Occipital lobe (tissue), 1 donor: ENCODE measurements at regions not wholly inside any gene's neighbourhood (a gene's known extent, or its start where the extent isn't known, plus 50 kb on each side); places are given as distances from the start of the nearest gene placed in this dataset.

Source experiments
- DNase-seq: peaks from one replicate; lab custom pipeline; 2025; lab: John Stamatoyannopoulos, UW

DNA sequence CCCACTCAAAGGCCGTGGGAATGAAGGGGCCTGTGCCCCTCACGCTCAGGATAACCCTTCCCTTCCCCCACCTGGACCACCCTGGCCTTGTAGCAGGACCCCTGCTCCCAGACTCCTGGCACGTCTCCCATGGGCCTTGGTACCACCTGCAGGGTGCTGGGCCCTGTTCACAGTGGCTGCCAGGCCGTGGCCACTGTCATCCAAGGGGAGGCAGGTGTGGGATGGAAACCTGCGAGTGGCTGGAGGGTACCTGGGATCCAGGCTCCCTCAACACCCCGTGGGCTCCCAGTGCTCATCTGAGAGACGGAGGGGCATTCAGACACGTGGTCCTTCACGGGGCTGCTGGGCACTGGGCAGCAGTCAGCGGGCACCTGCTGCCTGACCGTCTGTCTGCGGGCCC is 75.6 kb upstream of the CIBAR2 start:
- DNase-seq: no peak

DNA sequence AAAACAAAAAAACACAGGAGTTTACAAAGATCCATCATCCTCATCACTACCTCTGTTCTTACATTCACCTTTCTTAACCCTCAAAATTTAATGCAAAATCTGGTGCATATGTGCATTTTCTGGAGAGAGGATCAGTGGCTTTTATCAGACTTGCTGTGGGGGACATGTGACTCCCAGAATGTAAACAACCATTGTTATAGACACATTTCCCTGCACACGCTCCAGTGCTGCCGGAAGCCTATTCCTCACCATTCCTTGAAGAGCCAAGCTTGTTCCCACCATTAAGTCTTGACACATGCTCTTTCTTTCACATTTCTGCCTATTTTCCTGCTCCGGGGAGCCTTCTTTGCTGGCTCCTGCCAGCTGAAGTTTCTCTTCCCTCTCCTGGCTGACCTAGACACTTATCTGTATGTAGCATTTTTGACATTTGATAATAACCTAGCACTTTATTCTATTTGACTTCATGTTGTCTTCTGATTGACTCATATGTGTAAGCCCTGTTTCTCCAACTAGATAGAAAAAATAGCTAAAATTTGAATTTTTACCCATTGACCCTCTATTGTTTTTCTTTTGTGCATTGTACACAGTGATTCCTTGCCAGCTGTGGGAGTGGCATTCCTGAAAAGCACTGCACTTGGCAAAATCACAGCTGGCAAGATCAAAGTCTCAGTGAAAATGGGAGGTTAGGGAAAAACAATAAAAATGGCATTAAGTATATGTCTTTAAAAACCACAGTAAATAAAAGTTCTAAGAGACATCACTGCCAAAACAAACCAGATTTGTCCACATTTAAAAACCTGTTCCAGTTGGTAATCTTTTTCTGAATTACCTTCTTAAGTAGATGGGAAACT is 76.8 kb upstream of the CIBAR2 start:
- no peak for DNase-seq

DNA sequence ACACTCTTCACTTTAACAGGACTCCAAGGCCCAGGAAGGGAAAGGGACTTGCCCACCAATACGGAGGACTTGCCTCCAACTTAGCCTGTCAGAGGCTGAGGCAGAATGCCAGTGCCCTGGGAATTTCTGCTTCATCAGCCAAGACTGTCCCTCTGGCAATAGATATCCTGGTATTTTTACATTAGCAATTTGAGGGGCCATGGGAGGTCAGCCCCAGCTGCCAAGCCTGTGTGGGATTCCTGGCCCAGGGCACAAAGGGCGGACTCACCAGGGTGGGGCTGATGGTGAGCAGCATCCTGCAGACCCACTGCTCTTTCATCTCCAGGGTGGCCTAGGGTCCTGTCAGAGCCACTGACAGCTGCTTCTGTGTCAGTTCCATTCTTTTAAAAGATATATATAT is 78.3 kb upstream of the CIBAR2 start:
- DNase-seq: no peak

DNA sequence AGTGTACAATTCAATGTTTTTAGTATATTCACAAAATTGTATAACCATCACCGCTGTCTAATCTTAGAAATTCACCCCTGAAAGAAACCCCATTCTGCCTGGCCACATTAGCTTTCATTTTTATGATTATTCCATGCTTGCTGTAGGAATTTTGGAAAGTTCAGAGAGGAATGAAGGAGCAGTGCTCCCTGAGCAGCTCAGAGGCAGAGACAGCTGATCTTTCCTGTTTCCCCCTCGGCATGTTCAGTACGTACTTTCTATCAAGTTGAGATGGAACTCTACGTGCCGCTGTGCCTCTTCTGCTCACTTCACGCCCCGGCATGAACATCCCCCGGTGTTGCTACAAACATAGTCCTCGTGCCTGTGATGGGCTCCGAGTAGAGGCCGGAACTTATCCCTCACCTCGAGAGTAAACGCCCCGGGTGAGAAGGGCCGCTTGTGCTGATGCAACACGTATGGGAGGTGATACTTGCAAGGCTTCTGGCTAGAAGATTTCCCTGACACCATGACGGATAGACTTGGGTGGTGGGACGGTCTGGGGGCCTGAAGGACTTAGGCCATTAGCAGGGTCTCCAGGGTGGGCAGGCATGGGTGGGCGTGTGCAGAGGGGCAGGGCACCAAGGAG is 79.2 kb upstream of the CIBAR2 start:
- no peak for DNase-seq

DNA sequence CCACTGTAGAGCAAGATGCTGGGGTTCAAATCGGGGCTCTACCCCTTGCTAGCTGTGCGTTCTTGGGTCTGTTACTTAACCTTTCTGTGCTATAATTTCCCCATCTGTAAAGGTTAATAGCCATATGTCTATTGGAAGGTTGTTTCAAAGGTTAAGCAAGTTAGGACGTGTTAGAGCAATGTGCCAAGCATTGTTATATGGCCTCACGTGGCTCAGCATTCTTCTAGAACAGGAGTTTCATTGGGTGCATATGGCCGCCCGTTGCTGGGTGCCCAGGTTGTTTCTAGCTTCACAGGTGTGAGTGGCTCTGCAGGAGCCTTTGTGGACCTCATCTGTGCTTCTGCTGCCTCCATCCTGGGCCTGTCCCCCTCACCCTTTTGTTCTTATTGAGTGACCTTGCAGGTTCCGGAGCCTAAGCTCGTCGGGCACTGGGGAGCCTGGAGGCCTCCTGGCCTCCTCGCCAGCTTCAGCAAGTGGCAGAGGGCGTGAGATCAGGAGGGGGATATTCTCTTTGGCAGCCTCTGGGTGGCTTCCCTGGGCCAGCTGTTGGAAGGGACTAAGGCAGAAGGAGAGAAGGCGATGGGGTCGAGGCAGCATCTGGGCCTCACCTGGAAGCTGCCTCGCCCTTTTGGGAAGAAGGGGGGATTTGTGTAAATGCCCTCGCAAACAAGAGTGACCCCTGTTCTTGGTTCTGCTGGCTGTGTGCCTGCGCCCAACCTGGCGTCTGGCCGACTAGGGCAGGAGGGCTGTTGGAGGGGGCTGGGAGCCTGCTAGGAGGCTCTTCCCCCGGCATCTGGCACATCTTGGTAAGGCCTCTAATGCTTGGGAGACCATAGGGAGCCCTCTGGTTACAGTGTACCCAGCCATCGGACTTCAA is 80.2 kb upstream of the CIBAR2 start:
- no peak for DNase-seq

DNA sequence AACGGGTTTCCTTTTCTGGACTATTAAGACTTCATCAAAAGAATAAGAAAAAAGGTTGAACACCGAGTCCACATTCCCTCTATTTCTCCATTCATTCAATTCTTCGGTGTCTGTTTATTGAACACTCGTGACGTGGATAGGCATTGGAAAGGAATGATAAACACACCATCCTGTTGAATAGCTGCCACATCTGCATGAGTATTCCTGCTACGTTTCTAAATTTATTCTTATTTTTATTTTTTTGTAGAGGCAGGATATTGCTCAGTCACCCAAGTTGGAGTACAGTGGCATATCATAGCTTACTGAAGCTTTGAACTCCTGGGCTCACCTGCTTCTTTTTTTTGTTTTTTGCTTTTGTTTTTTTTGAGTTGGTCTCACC is 80.8 kb upstream of the CIBAR2 start:
- DNase-seq: no peak

DNA sequence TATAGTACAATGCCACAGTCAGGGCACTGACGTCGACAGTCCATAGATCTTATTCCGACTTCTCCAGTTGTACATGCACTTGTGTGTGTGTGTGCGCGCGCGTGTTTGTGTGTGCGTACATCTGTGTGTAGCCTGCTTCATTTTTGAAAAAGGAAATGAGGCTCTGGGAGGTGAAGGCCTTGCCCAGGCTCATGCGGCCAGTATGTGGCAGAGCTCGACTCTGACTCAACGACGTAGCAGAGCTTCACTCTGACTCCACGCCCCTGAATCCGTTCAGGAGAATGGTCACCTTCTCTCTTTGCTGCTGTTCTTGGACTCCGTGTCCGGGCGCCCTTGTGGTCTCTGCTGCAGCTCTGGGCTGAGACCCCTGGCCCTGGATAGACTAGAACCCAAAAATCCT is 81.6 kb upstream of the CIBAR2 start:
- DNase-seq: no peak

DNA sequence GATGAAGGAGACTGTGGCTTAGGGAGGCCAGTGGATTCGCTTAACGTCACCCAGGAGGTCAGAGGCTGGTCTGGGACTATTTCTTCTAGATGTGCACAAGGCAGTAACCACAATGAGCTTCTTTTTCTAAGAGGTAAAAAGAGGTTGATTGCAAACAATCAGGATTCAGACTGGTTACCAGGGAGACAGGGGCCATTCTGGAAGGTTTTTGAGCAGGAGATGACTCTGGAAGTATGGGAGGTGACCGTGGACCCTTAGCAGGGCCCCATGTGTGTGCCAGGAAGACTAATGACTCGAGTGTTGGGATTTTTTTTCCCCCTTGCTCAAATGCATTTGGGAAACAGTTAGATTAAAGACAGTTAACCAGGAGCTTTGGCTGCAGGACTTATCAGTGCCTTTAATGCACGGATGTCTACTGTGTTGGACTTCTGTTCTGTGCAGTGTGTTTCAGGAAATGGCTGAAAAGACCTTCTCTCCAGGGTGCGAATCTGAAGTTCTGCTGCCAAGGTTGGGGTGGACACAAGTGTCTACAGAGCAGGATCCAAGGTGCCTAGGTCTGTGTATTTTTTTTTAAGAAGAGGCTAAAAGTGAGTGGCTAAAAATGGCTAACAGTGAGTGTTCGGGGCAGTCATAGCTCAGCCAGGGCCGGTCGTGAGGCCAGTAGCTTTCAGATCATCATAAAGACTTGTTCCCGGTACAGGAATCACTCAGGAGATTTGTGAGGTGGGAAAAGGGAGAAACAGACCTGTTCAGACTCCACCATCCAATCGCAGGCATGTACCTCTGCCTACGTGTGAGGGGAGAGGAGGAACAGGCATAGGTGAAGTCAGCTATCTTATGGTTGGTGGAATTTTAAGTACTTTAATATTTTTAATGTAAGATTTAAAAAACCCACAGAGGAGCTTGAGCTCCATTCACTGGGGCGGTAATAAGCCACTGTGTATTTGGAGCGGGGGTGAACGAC is 82.3 kb upstream of the CIBAR2 start:
- DNase-seq: no peak

DNA sequence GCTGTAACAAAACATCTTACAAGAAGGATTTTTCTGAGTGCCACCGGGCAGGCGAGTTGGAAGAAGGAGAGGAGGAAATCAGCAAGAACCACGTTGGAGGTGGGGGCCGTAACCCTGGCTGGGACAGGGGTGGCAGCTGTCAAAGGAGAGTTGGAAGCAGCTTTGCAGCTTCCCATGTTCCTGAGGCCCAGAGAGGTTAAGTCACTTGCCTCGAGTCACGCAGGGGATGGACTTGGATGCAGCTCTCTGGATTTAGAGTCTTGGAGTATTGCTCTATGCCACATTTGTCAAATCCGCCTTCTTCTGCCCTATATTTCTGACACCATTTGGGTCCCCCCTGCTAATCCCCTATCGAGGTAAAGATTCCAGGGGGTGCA is 83.0 kb upstream of the CIBAR2 start:
- no peak for DNase-seq

DNA sequence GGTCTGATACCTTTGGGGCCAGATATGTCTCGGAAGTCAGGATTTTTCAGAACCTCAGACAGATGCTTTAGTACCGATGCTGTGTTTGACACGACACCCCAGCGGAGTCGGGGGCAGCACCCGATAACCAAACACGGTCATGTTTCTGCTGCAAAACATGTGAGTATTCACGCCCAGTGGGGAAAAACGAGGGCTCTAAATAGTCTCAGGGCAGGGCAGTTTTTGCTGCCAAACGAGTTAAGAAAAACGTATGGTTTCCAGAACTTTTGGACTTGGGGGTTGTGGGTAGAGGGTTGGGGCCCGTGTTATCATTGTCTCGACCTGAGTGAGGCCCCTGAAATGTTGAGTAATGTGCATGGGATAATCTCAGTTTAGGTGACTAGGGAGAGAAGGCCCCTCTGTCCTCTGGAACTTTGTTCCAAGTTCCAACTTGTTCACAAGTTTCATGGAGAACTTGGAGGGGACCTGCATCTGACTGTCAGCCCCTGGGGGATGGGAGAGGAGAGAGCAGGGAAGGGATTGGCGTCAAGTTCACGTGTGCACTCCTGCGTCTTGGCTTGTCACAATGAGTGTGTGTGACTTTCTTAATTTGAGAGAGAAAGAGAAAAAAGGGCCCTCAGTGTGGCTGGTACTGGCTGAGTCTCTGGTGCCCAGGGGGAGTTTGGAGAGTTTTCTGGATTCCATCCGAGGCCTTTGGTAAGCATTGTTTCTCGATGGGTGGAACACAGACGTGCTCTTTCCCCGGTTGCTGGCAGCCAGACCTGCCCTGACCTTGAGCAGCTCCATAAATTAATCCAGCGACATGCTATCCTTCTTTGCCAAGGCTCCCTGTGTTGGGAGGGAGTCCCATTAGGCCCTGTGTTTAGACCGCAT is 83.9 kb upstream of the CIBAR2 start:
- no peak for DNase-seq

DNA sequence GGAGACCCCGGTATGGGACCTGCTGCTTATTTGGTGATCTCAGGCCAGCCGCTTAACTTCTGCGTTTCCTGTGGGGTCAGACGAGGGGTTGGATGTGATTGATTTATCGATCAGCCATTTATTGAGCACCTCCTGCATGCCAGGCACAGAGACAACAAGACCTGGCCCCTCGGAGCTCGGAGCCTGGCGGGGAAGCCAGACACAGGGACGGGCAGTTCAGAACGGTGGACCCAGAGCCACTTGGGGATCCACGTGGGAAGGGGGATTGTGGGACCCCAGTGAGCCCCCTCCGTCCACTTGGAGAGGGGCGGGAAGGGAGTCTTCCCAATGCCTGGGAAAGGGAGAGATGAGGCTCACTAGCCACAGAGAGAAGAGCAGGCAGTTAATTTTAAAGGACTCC is 84.7 kb upstream of the CIBAR2 start:
- no peak for DNase-seq

DNA sequence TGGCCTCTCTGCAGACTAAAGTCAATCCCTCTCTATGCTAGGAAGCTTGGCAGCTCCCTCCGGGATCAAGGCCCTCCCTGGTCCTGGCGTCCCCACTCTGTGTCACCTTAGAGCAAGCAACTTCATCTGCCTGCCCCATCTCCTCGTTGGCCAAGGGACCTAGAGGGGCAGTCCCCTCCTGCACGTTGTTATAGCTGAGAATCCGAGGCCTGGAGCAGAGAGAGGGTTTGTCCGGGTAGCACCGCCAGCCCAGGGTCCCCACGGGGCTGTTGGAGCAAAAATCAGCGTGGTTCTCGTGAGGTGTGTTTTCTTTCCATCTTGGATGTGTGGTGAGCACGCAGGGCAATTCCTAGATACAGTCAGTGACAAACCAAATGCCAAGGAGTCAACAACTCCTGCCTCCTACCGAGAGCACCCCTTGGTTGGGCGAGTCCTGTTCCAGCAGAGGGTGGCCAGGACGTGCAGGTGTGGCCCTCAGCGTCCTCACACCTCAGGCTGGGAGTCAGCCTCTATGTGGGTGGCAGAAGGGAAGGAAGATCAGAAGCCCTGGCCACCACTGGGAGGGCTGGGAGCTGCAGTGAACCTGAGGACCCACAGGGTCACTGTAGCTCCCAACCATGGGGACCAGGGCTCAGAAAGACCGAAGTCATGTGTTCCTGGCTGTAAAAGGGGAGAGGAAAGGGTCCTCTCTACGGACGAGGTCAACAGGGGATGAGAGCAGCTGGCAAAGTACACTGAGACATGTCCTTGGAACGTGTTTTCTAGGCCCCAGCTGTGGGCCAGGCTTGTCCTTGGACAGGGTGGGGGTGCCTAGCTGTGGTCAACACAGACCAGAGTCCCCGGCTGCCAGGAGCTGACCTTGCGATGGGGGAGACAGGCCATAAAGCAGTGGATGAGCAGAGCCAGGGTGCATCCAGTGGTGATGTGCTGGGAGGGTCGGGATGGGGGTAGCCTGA is 85.6 kb upstream of the CIBAR2 start:
- DNase-seq: no peak

DNA sequence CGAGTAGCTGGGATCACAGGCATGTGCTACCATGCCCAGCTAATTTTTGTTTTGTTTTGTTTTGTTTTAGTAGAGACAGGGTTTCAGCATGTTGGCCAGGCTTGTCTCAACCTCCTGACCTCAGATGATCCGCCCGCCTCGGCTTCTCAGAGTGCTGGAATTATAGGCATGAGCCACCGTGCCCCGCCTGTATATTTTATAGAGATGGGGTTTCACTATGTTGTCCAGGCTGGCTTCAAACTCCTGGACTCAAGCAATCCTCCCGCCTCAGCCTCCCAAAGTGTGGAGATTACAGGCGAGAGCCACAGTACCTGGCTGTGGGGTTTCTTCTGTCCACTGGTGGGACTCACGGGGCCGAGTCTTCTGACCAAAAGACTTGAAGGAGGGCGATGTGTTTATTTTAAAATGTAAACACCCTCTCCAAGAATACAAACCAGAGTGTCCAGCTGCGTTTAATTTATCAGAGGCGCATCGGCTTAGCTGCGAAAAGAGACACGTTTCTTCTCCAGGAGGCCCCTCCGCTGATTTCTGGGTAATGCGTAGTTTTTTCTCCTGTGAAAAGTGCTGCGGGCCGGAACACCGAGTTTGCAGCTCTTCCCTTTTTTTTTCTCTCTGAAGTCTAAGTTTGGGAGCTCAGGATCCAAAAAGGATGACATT is 86.9 kb upstream of the CIBAR2 start:
- DNase-seq: no peak

DNA sequence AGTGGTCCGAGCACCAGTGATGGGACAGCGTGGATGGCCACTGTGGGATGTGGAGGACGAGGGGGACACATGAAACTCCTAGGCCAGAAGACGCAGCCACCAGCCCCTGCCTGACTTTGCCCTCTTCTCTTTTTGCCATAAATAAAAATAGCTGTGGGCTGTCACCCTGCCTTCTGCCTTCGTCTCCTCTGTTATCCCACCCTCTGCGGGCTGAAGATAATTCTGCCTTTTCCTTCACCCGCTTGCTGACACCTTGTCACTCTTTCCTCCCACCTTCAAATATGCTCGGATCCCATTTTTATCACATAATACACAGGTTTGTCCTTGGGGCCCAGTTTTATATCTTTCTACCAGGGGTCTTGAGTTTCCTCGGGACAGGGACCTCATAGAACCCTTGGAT is 87.6 kb upstream of the CIBAR2 start:
- DNase-seq: no peak

DNA sequence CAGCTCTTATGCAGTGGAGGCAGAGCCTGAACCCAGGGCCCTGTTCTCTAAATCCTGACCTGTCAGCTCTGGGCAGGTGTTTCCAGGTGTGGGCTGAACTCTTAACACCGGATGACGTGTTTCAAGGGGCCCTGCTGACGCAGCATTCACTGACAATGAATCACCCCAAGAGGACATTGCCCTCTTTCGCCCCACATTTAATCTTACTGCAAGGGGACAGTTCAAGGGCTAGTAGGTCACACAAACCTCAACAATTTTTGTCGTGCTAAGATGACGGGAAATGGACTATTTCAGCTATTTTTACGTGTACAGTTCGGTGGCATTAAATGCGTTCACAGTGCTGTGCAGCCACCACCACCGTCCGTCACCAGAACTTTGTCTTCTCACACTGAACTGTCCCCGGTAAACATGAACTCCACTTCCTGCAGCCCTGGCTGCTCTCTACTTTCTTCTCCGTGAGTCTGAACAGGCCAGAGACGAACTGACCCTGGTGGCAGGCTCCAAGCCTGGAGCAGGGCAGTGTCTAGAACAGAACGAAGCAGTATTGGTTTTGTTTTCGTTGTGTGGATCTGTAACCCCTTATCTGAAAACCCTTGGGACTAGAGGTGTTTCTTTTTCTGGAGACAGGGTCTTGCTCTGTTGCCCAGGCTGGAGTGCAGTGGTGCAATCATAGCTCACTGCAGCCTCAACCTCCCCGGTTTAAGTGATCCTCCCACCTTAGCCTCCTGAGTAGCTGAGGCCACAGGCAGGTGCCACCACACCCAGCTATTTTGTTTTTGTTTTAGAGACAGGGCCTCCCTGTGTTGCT is 88.4 kb upstream of the CIBAR2 start:
- DNase-seq: no peak

DNA sequence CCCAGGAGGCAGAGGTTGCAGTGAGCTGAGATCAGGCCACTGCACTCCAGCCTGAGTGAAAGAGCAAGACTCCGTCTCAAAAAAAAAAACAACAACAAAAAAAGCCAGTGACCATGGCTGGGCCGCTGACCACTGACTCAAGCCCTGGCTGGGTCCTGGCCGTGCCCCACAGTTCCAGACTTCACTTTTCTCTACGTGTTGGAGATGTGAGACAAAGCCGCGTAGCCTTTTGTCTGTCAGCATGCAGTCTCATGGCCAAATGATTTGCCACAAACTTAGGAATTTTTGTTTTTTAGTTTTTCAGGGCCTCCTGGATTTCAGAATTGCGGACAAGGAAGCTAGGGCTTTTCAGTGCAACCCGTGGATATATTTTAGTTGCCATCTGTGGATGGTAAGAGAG is 89.3 kb upstream of the CIBAR2 start:
- no peak for DNase-seq

DNA sequence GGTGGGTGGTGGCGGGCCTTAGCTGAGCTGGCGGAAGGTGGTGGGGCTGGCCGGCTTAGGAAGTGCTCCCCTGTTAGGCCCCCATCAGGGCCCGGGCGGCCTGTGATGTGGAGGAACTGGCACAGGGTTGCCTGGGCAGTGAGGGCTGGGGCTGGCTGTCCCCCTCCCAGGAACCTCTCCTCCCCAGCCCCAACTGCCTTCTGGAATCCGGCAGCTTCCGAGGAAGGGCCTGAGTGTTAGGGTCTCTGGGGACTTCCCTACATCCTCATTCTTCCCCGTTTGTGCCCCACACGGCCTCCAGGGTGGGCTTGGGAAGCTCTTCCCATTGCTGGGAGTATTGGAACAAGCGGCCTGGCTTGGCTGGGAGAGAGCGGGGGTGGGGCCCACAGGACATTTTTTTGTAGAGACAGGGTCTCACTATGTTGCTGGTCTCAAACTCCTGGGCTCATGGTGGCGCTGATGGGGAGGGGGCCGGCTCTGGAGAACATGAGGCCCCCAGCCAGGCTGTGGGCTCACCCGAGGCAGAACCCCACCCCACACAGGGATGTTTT is 89.9 kb upstream of the CIBAR2 start:
- no peak for DNase-seq
